Right atrium auricular region (tissue), 2 donors: ENCODE measurements at regions not wholly inside any gene's neighbourhood (a gene's known extent, or its start where the extent isn't known, plus 50 kb on each side); places are given as distances from the start of the nearest gene placed in this dataset.

ENCODE experiments used
- DNase-seq: peaks from one replicate; pipeline ENCODE4 v3.0.0-alpha.2; 2019; ENCODE audit warnings: low spot score
- H3K27ac ChIP-seq, 2 donors: fragments of 200-600 bp; sonication (generic); 1 replicate in 1 of 2; 2 replicates in 1 of 2; pipeline ENCODE4 v1.5.1; 2016 to 2019
- H3K27me3 ChIP-seq, 2 donors: fragments of 200-600 bp; sonication (generic); one replicate each; pipeline versions ENCODE4 v1.5.1 to v1.6.0; 2017 to 2019
- H3K36me3 ChIP-seq: fragments of 200-600 bp; sonication (generic); one replicate; pipeline ENCODE4 v1.5.1; 2016
- H3K4me1 ChIP-seq, 2 donors: fragments of 200-600 bp; sonication (generic); one replicate each; pipeline versions ENCODE4 v1.5.1 to v1.6.0; 2017 to 2019
- H3K4me3 ChIP-seq, 2 donors: fragments of 200-600 bp; sonication (generic); 1 replicate in 1 of 2; 2 replicates in 1 of 2; pipeline ENCODE4 v1.5.1; 2017 to 2019; ENCODE audit warnings: mild to moderate bottlenecking in 1 of 2, moderate library complexity in 1 of 2
- H3K9me3 ChIP-seq, 2 donors: fragments of 200-600 bp; sonication (generic); one replicate each; pipeline ENCODE4 v1.5.1; 2019
- CTCF ChIP-seq, 2 donors: fragments of 200-600 bp; sonication (generic); IDR thresholded peaks; one replicate each; pipeline ENCODE4 v1.5.1; 2019; ENCODE audit warnings: antibody characterized with exemption in 2 of 2

GRCh38 chr3:176950743-176951142 lies 246.5 kb downstream of the TBL1XR1 start:
- no peaks in the 10 kb centered on the region for H3K9me3 ChIP-seq
- DNase-seq: no peak
- no peak for TF ChIP-seq CTCF (IDR thresholded peaks at IDR 0.05)
- no peak overlapping the region for H3K4me3 ChIP-seq
- H3K27me3 ChIP-seq: no peaks in the 10 kb centered on the region
- peak overlapping the region in 1 of 2 donors; percentile 59 for H3K27ac ChIP-seq
- no peaks in the 10 kb centered on the region for H3K36me3 ChIP-seq
- peaks cover 0 to 21% of the 10 kb centered on the region in 2 donors for H3K4me1 ChIP-seq

- Histone ChIP-seq H3K36me3 (no peaks in the 10 kb centered on the region), H3K9me3 (no peaks in the 10 kb centered on the region), H3K4me3 (no peak overlapping the region), H3K27ac (no peak overlapping the region), H3K27me3 (no peaks in the 10 kb centered on the region), H3K4me1 (peaks cover 0 to 10% of the 10 kb centered on the region in 2 donors)
- no peak for TF ChIP-seq CTCF (IDR thresholded peaks at IDR 0.05)
- no peak for DNase-seq
Observed at GRCh38 chr3:176948151-176948550, 249.1 kb downstream of the TBL1XR1 start.

- H3K9me3 ChIP-seq: no peaks in the 10 kb centered on the region
- H3K27ac ChIP-seq: no peak overlapping the region
- H3K36me3 ChIP-seq: no peaks in the 10 kb centered on the region
- no peak for DNase-seq
- TF ChIP-seq CTCF (IDR thresholded peaks at IDR 0.05): no peak
- no peak overlapping the region for H3K4me3 ChIP-seq
- H3K27me3 ChIP-seq: no peaks in the 10 kb centered on the region
- H3K4me1 ChIP-seq: no peaks in the 10 kb centered on the region
Observed at GRCh38 chr3:176946202-176946601, 251.1 kb downstream of the TBL1XR1 start.

GRCh38 chr3:176942305-176942704 lies 255.0 kb downstream of the TBL1XR1 start:
- TF ChIP-seq CTCF (IDR thresholded peaks at IDR 0.05): no peak
- Histone ChIP-seq H3K4me1 (no peaks in the 10 kb centered on the region), H3K27me3 (no peaks in the 10 kb centered on the region)

GRCh38 chr3:176941689-176942088 lies 255.6 kb downstream of the TBL1XR1 start:
- Histone ChIP-seq H3K4me1 (no peaks in the 10 kb centered on the region), H3K27ac (no peak overlapping the region), H3K9me3 (no peaks in the 10 kb centered on the region), H3K36me3 (no peaks in the 10 kb centered on the region), H3K27me3 (no peaks in the 10 kb centered on the region), H3K4me3 (no peak overlapping the region)
- no peak for DNase-seq
- no peak for TF ChIP-seq CTCF (IDR thresholded peaks at IDR 0.05)

More at GRCh38 chr3:176942305-176942704, 255.0 kb downstream of the TBL1XR1 start:
- Histone ChIP-seq H3K27ac (no peak overlapping the region), H3K9me3 (no peaks in the 10 kb centered on the region), H3K4me3 (no peak overlapping the region), H3K36me3 (no peaks in the 10 kb centered on the region)
- DNase-seq: no peak

GRCh38 chr3:176939022-176939817 lies 258.1 kb downstream of the TBL1XR1 start:
- no peaks in the 10 kb centered on the region for H3K36me3 ChIP-seq
- TF ChIP-seq CTCF (IDR thresholded peaks at IDR 0.05): peak; percentile 61 to 76
- no peak overlapping the region for H3K4me3 ChIP-seq
- DNase-seq: no peak
- no peak overlapping the region for H3K27ac ChIP-seq
- no peaks in the 10 kb centered on the region for H3K27me3 ChIP-seq
- H3K4me1 ChIP-seq: no peaks in the 10 kb centered on the region
- no peaks in the 10 kb centered on the region for H3K9me3 ChIP-seq
